Brain pericyte (primary cell): ENCODE measurements at regions not wholly inside any gene's neighbourhood (a gene's known extent, or its start where the extent isn't known, plus 50 kb on each side); places are given as distances from the start of the nearest gene placed in this dataset.
"Not testable (repeated sequence)": the region's sequence is repeated elsewhere in the genome, so short reads cannot be mapped to it uniquely, and the experiment has no call there.

ENCODE experiments used
- DNase-seq: peaks from one replicate; pipeline ENCODE4 v3.0.0-alpha.2; 2012; ENCODE audit warnings: low read depth, low spot score

DNA sequence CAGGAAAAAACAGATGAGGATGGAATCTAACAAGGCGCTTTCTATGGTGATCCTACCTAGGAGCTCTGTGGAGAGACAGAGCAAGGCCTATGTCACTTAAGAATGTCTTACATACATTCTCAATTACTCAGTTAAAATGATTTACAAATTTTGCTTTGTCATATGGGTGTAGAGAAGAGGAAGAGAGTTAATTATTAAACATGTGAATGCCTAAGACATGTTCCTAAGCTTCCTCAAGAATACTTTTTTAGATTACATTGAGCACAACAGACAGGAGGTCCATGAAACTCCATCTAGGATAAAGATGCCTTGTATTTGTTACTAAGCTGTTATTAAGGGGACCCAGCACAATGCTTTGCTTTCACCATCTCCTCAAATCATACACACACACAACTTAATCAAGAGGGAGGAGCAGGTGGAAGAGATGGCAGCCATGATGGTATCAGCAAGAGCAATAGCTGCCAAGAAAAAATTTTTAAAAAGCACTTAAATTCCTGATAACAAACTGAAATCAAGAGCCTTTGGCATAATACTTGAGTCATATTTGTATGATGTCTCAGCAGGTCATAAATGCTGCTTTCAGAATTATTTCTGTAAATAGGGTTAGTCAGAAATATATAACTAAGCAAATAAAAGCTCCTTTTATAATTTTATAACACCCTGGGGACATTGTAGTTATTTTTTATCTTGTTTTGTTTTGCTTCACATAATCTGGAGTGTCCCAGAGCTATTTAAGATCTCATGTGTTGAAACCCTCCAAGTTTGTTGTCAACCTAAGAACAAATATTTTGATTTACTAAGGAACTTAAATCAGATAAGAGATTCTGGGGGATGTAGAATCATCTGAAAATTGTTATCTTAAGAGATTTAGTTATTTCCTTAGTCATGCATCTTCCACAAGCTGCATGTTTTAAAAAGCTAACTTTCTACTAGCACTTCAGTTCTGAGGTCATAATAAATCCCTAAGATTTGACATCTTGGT lies 70.0 kb upstream of the CD2AP start:
- DNase-seq, result no peak

DNA sequence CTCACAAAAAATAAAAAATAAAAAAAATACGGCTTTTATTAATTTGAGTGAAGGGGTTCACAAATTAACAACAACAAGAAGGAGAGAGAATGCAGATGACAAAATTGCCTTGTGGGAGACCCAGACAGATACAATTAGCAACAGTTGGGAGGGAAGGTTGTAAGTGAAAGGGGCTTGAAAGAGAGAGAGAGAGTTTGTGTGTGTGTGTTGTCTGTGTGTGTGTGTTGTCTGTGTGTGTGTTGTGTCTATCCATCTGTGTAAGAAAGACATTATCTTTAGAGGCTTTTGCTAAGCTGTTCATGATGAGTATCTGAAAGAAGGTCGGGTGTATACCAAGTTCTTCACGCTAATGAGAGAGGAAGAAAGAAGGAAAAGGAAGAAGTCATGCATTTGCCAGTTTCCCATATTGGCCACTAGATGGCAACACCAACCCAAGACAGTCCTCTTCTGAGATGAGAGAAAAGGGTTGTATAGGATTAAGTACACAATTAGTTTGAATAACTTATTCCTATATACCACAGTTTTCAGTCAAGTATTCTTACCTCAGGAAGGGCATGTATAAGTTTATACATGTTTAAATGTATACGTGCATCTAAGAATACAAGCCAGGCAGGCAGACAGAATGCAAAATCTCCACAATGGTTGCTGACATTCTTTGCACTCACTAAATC lies 63.7 kb upstream of the CD2AP start:
- DNase-seq, result peak; percentile 36

DNA sequence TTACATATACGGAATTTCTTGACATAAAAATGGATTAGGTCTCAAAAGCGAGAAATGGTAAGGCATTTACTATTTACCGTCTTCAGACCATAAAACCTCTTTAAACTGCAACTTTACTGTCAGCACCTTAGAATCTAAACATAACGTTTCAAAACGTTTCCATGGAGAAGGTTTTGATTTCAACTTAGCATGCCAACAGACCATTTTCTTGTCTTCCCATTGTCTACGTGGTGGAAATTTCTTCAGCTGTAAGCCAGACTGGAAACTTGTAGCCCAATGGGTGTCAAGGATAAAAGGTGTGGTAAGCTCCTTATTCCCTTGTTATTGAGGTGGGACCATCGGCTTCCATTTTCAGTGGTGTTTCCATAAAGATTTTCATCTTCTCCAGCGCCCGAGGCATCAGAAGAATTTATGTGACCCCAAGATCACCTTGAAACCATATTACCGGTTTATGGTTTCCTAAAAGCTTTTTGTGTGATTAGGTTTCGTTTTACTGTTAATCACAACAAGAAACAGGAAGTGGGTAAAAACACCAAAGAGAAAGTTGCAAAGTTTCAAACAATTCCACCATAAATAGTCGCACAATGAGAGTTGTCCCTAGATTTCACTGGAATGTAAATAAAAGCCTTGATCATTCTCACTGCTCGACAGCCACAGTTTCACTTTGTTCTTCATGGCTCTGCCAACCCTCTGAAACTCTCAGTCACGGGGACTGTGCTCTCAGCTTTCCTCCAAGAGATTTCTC lies 63.0 kb upstream of the CD2AP start:
- peak; percentile 4 for DNase-seq

DNA sequence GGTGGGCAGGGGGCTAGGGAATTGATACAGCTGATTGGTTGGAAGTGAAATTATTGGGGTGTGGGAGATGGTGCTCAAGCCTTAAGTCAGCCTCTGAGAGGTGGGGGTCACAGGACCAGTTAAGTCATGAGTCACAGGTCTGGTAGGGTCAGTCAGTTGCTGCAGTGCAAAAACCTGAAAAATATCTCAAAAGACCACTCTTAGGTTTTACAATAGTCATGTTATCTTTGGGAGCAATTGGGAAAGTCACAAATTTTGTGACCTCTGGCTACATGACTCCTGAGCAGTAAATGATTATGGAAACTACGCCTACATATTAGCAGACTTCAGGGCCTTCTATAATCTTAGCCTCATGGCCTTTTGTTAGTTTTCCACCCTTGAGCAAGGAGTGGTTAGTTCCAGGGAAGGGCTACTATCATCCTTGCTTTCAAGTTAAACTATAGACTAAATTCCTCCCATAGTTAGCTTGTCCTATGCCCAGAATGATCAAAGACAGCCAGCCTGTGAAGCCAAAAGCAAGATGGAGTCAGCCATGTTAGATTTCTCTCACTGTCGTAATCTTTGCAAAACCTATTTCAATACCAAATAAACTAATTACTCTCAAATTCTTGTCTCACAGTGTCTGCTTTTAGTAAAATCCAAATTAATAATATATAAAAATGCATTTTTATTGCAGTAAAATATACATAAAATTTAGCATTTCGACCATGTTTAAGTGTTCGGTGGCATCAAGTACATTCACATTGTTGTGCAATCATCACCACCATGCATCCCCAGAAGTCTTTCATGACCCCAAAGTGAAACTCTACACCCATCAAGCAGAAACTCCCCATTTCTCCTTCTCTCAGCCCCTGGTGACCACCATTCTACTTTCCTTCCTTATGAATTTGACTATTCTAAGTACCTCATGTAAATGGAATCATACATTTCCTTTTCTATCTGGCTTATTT lies 60.9 kb upstream of the CD2AP start:
- DNase-seq, result no peak

DNA sequence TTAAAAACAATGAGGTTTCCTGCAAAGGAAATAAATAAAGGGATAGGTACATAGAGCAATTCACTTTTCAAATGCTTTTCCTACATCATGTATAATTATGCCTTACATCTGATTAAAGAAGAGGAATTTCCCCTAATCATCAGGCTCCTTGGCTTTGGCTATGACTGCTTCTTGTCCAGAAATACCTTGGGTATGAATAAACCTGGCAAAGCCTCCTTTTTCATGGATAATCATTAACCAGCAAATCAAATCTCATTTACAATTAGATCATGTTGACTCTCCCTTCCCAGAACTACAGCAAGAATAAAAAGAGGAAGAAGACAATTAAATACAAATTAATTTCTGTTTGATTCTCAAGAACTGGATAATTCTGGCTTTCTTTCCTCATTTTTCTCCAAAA lies 58.0 kb upstream of the CD2AP start:
- no peak for DNase-seq

DNA sequence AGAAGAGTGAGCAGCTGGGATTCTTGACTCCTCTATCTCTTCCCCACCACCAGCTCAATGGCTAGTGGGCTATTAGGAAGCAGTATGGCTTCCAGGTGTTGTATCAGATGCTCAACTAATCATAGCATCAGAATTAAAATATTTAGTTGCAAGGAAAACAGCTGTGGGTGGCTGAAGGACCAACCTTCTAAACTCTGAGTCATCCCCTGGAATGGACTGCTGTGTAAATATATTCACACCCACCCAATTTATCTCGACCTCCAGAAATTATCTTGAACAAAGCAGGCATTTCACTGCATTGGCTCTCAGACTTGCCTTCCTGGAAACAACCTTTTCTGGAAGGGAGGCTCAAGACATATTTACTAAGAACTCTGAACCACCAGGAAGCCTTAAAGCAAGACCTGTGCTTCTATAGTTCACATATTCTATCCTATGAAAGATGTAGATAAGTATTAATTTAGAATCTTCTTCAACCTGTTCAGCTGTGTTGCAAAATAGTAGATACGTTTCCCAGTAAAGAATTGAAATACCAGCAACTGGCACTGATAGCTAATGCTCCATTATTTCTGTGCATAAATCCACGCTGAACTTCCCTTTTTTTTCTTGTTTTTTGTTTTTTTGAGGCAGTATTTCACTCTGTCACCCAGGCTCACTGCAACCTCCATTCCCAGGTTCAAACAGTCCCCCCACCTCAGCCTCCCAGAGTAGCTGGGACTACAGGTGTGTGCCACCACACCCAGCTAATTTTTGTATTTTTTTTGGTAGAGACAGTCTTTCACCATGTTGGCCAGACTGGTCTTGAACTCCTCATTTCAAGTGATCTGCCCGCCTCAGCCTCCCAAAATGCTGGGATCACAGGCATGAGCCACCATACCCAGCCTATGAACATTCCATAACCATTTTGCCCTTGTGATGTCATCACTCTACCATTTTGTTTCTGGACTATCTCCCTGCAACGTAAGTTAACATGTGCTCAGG lies 56.9 kb upstream of the CD2AP start:
- no peak for DNase-seq

DNA sequence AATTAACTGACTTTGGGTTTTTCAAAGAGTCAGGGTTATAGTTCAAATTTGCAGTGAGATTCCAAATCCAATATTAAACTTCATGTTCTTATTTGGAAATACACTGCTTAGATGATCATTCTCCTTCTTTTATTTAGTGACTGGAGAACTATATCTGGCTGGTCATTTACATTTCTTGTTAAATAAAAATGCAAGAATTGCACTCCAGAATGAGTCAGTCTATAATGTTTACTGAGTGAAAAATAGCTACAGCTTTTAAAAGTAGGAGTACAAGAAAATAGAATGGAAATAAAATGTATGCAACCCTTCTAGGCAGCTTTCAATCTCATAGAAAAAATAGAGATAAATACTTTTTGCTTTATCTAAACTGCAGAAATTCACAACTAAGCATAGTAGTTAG lies 54.5 kb upstream of the CD2AP start:
- no peak for DNase-seq

DNA sequence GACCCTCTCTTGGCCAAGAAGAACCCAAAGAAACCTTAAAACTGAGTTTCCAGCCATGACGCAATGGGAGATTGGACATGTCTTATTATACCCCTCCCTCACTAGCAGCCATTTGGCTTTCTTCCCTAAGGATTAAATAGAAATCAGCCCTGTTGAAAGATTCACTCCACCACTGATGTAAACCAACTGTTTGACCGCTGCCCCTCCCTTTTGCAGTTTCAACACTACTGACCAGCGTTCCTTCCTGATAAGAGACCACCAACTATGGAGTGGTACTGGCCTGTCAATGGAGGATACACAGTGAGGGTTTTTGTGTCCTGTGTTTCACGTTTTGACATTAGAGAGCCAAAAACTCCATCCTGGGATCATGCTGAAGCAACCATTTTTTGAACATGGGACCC lies 53.2 kb upstream of the CD2AP start:
- no peak for DNase-seq

DNA sequence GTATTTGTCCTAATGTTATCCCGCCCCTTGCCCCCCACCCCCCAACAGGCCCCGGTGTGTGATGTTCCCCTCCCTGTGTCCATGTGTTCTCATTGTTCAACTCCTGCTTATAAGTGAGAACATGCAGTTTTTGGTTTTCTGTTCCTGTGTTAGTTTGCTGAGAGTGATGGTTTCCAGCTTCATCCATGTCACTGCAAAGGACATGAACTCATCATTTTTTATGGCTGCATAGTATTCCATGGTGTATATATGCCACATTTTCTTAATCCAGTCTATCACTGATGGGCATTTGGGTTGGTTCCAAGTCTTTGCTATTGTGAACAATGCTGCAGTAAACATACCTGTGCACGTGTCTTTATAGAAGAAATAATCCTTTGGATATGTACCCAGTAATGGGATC lies 51.9 kb upstream of the CD2AP start:
- not testable (repeated sequence) for DNase-seq

DNA sequence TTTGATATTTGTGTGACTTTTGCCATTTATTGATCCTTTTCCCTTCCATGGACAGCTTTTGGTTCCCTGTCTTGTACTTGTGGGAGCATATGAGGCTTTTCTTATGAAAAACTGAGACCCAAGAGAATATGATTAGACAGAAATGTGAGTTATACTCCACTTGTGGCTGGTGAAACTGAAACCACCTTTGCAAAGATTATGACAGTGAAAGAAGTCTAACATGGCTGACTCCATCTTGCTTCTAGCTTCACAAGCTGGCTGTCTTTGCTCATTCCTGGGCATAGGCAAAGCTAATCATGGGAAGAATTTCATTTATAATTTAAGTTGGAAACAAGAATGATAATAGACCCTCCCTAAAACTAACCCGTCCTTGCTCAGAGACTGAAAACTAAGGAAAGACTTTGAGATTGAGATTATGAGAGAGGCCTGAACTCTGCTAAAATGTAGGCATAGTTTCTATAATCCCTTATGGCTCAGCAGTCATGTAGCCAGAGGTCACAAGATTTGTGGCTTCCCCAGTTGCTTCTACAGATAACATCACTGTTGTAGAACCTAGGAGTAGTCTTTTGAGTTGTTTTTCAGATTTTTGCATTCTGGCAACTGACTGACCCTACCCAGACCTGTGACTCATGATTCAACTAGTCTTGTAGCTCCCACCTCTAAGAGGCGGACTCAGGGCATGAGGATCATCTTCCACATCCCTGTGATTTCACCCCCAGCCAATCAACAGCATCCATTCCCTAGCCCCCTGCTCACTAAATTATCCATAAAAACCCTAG lies 50.9 kb upstream of the CD2AP start:
- no peak for DNase-seq

DNA sequence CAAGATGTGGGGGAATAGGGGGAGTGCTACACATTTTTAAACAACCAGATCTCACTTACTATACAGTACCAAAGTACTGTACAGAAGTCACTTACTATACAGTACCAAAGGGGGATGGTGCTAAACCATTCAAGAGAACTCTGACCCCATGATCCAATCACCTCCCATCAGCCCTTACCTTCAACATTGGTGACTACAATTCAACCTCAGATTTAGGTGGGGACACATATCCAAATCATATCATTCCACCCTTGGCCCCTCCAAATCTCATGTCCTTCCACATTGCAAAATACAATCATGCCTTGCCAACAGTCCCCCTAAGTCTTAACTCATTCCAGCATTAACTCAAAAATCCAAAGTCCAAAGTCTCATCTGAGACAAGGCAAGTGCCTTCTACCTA lies 49.9 kb upstream of the CD2AP start:
- DNase-seq, result no peak
